ENCODE measurements at regions not wholly inside any gene's neighbourhood (a gene's known extent, or its start where the extent isn't known, plus 50 kb on each side); places are given as distances from the start of the nearest gene placed in this dataset.
"Not testable (repeated sequence)": the region's sequence is repeated elsewhere in the genome, so short reads cannot be mapped to it uniquely, and the experiment has no call there.

GRCh38 chr9:134531220-134531970 lies 110.2 kb upstream of the COL5A1 start:
- Histone ChIP-seq H3K36me3 (ENCODE audit: control insufficient read depth, insufficient read depth, low read length) (no peaks in the 10 kb centered on the region), H3K4me3 (ENCODE audit: low read depth, low read length) (no peak overlapping the region), H3K27me3 (ENCODE audit: control insufficient read depth, insufficient read depth, low read length) (no peaks in the 10 kb centered on the region)
- ChIA-PET CTCF (interaction anchor here (0.7 kb wide), 1 partner anchor 57 kb away, joined by 3 read pairs; no protein-coding TSS in a partner anchor), POLR2A (no interaction called here)
- no peak for TF ChIP-seq CTCF (IDR thresholded peaks at IDR 0.05; ENCODE audit: insufficient read depth, low read depth, low read length)
- DNase-seq (ENCODE audit: low read depth): no peak

DNA sequence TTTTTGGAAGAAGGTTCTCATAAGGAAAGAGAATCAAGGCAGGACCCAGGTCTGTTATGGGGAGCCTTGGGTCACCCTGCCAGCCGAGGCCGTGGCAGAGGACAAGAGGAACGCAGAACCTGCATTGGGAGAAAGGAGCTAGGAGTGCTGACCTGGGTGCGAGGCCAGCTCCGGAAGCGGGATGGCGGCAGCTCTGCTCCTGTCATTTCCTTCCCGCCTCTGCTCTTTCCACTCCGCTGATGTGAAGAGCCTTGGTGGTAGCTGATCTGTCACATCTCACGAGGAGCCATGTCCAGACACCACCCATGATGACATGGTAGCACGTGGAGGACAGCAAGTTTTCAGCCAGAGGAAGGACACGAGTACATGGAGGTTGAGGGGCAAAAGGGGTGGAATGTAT lies 109.5 kb upstream of the COL5A1 start:
- no peak overlapping the region for H3K4me3 ChIP-seq (ENCODE audit: low read depth, low read length)
- no peaks in the 10 kb centered on the region for H3K36me3 ChIP-seq (ENCODE audit: control insufficient read depth, insufficient read depth, low read length)
- H3K27me3 ChIP-seq (ENCODE audit: control insufficient read depth, insufficient read depth, low read length): no peaks in the 10 kb centered on the region
- CTCF ChIA-PET: interaction anchor here (0.7 kb wide), 1 partner anchor 58 kb away, joined by 3 read pairs; no protein-coding TSS in a partner anchor
- POLR2A ChIA-PET: no interaction called here
- no peak for DNase-seq (ENCODE audit: low read depth)
- no peak for TF ChIP-seq CTCF (IDR thresholded peaks at IDR 0.05; ENCODE audit: insufficient read depth, low read depth, low read length)

DNA sequence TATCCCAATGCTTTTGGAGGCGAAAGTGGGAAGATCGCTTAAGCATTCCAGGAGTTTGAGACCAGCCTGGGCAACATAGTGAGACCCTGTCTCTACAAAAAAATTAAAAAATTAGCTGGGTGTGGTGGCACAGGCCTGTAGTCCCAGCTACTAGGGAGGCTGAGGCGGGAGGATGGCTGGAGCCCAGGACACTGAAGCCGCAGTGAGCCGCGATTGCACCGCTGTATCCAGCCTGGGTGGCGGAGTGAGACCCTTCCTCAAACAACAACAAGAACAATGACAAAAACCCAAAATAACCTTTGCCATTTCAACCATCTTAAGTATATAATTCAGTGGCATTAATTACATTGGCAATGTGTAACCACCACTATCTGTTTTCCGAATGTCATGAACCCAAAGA lies 108.9 kb upstream of the COL5A1 start:
- POLR2A ChIA-PET; H3K4me3 ChIP-seq (ENCODE audit: low read depth, low read length); DNase-seq (ENCODE audit: low read depth); H3K27me3 ChIP-seq (ENCODE audit: control insufficient read depth, insufficient read depth, low read length); H3K36me3 ChIP-seq (ENCODE audit: control insufficient read depth, insufficient read depth, low read length); CTCF ChIA-PET: not testable (repeated sequence)

DNA sequence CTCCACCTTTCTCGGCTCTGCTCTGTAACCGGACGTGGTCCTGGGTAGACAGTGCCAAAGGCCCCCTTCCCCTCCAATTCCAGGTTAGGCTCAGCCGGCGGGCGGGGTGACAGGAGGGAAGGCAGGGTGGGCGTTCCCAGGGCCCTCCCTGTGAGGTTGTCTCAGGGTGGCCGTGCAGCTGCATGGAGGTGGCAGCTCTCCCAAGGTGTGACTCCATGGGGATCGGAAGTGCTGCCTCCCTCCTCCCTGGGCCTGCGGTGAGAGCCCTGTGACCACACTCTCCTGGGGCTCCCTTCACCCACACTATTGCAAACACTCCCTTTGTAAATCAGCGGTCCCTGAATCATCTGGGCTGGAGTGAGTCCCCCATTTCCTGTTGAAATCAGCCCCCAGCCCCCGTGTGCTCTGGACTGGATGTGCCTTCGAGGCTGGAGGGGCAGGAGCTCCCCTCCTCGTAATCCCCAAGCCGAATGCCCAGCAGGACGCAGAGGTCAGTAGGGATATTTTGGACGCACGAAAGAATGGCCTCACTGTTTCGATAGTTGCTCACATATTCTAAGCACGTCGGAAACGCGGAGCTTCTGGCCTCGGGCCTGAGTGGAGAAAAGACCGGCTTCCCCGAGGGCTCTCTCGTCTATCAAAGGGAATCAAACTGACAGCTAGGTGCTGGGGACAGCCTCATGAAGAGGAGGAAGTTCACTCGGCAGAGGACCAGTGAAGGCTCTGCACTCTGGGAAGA lies 107.6 kb upstream of the COL5A1 start:
- no peak for DNase-seq (ENCODE audit: low read depth)
- POLR2A ChIA-PET: interaction anchor here (0.6 kb wide), 1 partner anchor 169 kb away, joined by 4 read pairs; no protein-coding TSS in a partner anchor
- no peak overlapping the region for H3K4me3 ChIP-seq (ENCODE audit: low read depth, low read length)
- CTCF ChIA-PET: interaction anchor here (0.6 to 1.0 kb wide), 2 partner anchors 9 to 84 kb away, joined by 3 read pairs; no protein-coding TSS in a partner anchor
- no peaks in the 10 kb centered on the region for H3K27me3 ChIP-seq (ENCODE audit: control insufficient read depth, insufficient read depth, low read length)
- H3K36me3 ChIP-seq (ENCODE audit: control insufficient read depth, insufficient read depth, low read length): no peaks in the 10 kb centered on the region
- no peak for TF ChIP-seq CTCF (IDR thresholded peaks at IDR 0.05; ENCODE audit: insufficient read depth, low read depth, low read length)

DNA sequence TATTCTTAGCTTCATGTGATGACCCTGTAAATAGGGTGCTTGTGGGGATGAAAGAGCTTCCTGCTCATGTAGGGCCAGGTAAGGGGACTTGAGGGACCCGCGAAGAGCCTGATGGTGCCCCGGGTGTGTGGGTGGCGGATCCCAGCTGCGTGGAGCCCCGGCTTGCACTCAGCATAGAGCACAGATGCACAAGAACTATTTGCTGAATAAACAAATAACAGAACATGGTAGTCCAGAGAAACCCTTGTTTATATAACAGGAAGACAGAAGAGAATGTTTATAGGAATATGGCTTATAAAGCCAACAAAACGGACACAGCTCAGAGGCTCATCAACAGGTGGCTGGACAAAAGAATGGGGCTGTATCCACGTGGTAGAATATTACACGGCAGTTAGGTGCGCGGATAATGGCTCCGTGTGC lies 106.9 kb upstream of the COL5A1 start:
- CTCF ChIA-PET: interaction anchor here (0.6 to 1.0 kb wide), 2 partner anchors 9 to 85 kb away, joined by 3 read pairs; no protein-coding TSS in a partner anchor
- no peaks in the 10 kb centered on the region for H3K36me3 ChIP-seq (ENCODE audit: control insufficient read depth, insufficient read depth, low read length)
- no peak for TF ChIP-seq CTCF (IDR thresholded peaks at IDR 0.05; ENCODE audit: insufficient read depth, low read depth, low read length)
- no peak overlapping the region for H3K4me3 ChIP-seq (ENCODE audit: low read depth, low read length)
- no peak for DNase-seq (ENCODE audit: low read depth)
- H3K27me3 ChIP-seq (ENCODE audit: control insufficient read depth, insufficient read depth, low read length): no peaks in the 10 kb centered on the region
- POLR2A ChIA-PET: interaction anchor here (0.6 kb wide), 1 partner anchor 170 kb away, joined by 4 read pairs; no protein-coding TSS in a partner anchor
